WTC11 (cell line): ENCODE measurements at regions not wholly inside any gene's neighbourhood (a gene's known extent, or its start where the extent isn't known, plus 50 kb on each side); places are given as distances from the start of the nearest gene placed in this dataset.

Experiments
- ATF1 ChIP-seq: sonication (generic); formaldehyde crosslinking; IDR thresholded peaks from 2 replicates; pipeline ENCODE4 v1.8.1; 2023; ENCODE audit warnings: mild to moderate bottlenecking, moderate library complexity, missing genetic modification reagents
- ATF6 ChIP-seq: sonication (generic); formaldehyde crosslinking; IDR thresholded peaks from 2 replicates; pipeline ENCODE4 v1.8.1; 2023; ENCODE audit warnings: mild to moderate bottlenecking, missing genetic modification reagents
- TEAD1 ChIP-seq: sonication (generic); formaldehyde crosslinking; IDR thresholded peaks from 2 replicates; pipeline ENCODE4 v1.8.0; 2022; ENCODE audit warnings: mild to moderate bottlenecking, missing genetic modification reagents
- TF ChIP-seq, protein P1 (sequence below): fragments of 200-600 bp; IDR thresholded peaks from 2 replicates; pipeline ENCODE4 v1.8.0; 2022; ENCODE audit warnings: antibody characterized with exemption

DNA sequence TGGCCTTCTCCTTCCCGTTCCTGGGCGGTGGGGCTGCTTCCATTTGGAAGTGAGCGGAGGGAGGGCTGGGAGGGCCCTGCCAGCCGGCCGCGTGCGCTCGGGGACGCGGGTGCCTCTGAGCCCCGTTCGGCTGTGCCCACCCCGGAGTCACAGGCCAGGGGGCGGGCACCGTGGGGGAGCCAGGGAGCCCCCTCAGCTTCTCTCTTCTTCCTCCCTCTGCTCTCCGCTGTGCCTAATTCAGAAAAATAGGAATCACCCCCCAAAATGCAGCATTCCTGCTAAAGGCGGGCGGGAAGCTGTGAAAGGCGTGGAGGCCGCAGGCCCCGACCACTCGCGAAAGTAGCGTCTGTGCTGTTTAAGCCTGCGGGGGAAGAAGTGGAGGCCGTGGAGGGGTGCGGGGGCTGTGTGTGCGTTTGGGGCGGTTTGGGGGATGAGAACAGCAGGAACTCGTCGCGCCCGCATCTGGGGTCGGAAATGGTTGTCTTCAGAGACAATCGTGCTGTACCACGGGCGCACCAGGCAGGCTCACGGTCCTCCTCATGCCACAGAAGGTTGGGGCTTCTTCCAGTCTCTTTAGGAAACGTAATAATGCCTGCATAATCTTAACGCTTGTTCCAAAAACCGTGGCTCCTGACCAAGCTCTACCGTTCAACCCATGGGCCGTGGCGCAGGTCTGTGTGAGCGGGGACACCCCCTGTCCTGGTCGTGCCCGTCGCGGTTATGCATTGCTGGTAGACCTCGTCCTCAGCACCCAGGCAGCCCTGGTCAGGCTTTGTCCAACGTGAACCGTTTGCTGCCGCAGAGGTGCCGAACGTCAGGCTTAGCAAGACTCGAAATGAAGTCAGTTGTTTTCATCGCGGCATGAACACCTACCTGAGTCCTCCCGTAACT is 110.4 kb upstream of the SOX1 start:
- TF ChIP-seq TEAD1 (CRISPR knock-in tag) = no peak
- TF ChIP-seq ATF6 (CRISPR knock-in tag) = no peak
- TF ChIP-seq, protein P1, sequence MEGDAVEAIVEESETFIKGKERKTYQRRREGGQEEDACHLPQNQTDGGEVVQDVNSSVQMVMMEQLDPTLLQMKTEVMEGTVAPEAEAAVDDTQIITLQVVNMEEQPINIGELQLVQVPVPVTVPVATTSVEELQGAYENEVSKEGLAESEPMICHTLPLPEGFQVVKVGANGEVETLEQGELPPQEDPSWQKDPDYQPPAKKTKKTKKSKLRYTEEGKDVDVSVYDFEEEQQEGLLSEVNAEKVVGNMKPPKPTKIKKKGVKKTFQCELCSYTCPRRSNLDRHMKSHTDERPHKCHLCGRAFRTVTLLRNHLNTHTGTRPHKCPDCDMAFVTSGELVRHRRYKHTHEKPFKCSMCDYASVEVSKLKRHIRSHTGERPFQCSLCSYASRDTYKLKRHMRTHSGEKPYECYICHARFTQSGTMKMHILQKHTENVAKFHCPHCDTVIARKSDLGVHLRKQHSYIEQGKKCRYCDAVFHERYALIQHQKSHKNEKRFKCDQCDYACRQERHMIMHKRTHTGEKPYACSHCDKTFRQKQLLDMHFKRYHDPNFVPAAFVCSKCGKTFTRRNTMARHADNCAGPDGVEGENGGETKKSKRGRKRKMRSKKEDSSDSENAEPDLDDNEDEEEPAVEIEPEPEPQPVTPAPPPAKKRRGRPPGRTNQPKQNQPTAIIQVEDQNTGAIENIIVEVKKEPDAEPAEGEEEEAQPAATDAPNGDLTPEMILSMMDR = no peak
- TF ChIP-seq ATF1 (CRISPR knock-in tag) = no peak
